Stimulated activated naive CD8-positive, alpha-beta T cell treated with anti-CD3 and anti-CD28 coated beads, Interleukin-15, amount 100 ng/mL, for 72 hours (primary cell): ENCODE measurements at regions not wholly inside any gene's neighbourhood (a gene's known extent, or its start where the extent isn't known, plus 50 kb on each side); places are given as distances from the start of the nearest gene placed in this dataset.
"Not testable (repeated sequence)": the region's sequence is repeated elsewhere in the genome, so short reads cannot be mapped to it uniquely, and the experiment has no call there.

Source experiments
- ATAC-seq: fragments of 150-1000 bp; cut with Tn5 transposase; 2 replicates; pipeline ENCODE4 v1.10.0; 2021; ENCODE audit warnings: mild to moderate bottlenecking, moderate library complexity
- DNase-seq, 2 donors: peaks; one replicate each; pipeline ENCODE4 v3.0.0; 2021 to 2022
- H3K27ac Mint-ChIP-seq, 2 donors: one replicate each; pipeline ENCODE4 v1.8.0; 2022; ENCODE audit warnings: mild to moderate bottlenecking in 2 of 2, mixed read lengths in 2 of 2, moderate library complexity in 2 of 2
- H3K27me3 Mint-ChIP-seq: one replicate; pipeline ENCODE4 v1.8.0; 2022; ENCODE audit warnings: mixed read lengths
- H3K4me1 Mint-ChIP-seq: one replicate; pipeline ENCODE4 v1.8.0; 2022; ENCODE audit warnings: mild to moderate bottlenecking, mixed read lengths
- H3K4me3 Mint-ChIP-seq, 2 donors: one replicate each; pipeline ENCODE4 v1.8.0; 2022; ENCODE audit warnings: mild to moderate bottlenecking in 2 of 2, mixed read lengths in 2 of 2, moderate library complexity in 1 of 2
- H3K9me3 Mint-ChIP-seq, 2 donors: one replicate each; pipeline ENCODE4 v1.8.0; 2022; ENCODE audit warnings: mixed read lengths in 2 of 2

DNA sequence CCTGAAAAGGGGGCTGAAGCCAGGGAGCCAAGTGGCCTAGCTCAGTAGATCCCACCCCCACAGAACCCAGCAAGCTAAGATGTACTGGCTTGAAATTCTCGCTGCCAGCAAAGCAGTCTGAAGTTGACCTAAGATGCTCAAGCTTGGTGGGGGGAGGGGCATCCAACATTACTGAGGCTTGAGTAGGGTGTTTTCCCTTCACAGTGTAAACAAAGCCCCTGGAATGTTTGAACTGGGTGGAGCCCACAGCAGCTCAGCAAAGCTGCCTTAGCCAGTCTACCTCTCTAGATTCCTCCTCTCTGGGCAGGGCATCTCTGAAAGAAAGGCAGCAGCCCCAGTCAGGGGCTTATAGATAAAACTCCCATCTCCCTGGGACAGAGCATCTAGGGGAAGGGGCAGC lies 187.4 kb upstream of the AGTR2 start:
- H3K27ac Mint-ChIP-seq, DNase-seq, H3K27me3 Mint-ChIP-seq, H3K4me1 Mint-ChIP-seq, ATAC-seq, H3K9me3 Mint-ChIP-seq, H3K4me3 Mint-ChIP-seq: not testable (repeated sequence)

DNA sequence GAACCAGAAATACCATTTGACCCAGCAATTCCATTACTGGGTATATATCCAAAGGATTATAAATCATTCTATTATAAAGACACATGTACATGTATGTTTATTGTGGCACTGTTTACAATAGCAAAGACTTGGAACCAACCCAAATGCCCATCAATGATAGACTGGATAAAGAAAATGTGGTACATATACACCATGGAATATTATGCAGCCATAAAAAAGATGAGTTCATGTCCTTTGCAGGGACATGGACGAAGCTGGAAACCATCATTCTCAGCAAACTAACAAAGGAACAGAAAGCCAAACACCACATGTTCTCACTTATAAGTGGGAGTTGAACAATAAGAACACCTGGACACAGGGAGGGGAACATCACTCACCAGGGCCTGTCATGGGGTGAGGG lies 183.1 kb upstream of the AGTR2 start:
- H3K27ac Mint-ChIP-seq, H3K27me3 Mint-ChIP-seq, ATAC-seq, H3K4me3 Mint-ChIP-seq, H3K9me3 Mint-ChIP-seq, DNase-seq, H3K4me1 Mint-ChIP-seq: not testable (repeated sequence)

DNA sequence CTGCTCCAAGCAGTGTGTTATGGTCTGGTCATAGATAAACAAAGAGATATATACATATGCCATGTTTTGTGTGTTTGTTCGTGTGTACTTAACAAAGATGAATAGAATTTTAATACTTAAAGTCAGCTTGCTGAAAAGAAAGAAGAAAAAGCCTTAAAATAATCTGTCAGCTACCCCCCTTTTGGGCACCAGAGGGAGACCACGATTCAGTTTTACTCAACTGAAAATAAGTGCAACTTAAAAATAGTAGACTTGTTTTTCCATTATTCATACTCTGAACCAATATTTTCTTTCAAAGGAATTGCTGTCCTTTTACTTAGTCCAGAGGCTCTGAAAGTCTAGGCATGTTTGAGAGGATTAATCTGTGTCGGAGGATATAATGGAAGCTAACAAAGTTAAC lies 181.7 kb upstream of the AGTR2 start:
- no peak overlapping the region for H3K27ac Mint-ChIP-seq
- no peak for ATAC-seq
- DNase-seq = no peak
- no peaks in the 10 kb centered on the region for H3K4me1 Mint-ChIP-seq
- peaks cover 0 to 8% of the 10 kb centered on the region in 2 donors for H3K9me3 Mint-ChIP-seq
- no peak overlapping the region for H3K4me3 Mint-ChIP-seq
- no peaks in the 10 kb centered on the region for H3K27me3 Mint-ChIP-seq

DNA sequence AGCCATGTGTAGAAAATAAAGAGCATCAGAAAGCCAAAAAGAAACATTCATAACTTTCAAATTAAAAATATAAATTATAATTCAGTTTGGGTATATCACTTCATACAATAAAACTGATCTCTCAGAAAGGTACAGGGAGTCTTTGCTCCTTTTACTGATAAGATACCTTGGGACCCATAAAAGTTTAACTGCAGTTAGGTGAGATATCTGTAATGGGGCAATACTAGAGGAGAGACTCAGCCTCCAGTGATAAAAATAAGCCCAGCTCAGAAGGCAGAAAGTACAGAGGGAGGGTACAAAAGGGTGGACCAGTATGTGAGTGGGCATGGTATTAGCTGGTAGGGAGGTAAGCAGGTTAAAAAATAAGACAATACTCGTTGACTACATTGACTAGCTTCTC lies 180.9 kb upstream of the AGTR2 start:
- no peak overlapping the region for H3K27ac Mint-ChIP-seq
- DNase-seq (no peak), ATAC-seq (no peak)
- no peaks in the 10 kb centered on the region for H3K27me3 Mint-ChIP-seq
- H3K4me3 Mint-ChIP-seq = no peak overlapping the region
- H3K4me1 Mint-ChIP-seq = no peaks in the 10 kb centered on the region
- H3K9me3 Mint-ChIP-seq = peaks cover 0 to 8% of the 10 kb centered on the region in 2 donors

DNA sequence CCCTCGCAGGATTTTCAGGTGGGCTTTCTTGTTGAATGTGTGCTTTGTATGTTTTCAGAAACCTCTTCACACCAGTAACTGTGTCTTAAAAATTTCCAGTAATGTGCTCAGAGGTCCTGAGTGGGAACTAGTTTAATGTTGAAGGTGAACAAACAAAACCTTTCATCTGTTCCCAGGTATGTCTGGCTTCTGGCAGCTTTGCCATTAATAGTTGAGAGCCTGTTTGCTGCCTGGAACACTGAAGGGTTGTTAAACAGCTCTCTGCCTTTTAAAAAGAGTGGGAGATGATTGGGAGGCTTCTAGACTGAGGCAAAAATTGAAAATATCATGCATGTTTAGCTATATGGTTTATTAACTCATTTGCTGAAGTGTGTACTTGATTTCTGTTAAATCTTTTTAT lies 161.2 kb upstream of the AGTR2 start:
- DNase-seq (no peak), ATAC-seq (no peak)
- Mint-ChIP-seq H3K9me3 (peaks cover 10 to 29% of the 10 kb centered on the region in 2 donors), H3K27me3 (no peaks in the 10 kb centered on the region), H3K27ac (no peak overlapping the region), H3K4me3 (no peak overlapping the region), H3K4me1 (no peaks in the 10 kb centered on the region)

DNA sequence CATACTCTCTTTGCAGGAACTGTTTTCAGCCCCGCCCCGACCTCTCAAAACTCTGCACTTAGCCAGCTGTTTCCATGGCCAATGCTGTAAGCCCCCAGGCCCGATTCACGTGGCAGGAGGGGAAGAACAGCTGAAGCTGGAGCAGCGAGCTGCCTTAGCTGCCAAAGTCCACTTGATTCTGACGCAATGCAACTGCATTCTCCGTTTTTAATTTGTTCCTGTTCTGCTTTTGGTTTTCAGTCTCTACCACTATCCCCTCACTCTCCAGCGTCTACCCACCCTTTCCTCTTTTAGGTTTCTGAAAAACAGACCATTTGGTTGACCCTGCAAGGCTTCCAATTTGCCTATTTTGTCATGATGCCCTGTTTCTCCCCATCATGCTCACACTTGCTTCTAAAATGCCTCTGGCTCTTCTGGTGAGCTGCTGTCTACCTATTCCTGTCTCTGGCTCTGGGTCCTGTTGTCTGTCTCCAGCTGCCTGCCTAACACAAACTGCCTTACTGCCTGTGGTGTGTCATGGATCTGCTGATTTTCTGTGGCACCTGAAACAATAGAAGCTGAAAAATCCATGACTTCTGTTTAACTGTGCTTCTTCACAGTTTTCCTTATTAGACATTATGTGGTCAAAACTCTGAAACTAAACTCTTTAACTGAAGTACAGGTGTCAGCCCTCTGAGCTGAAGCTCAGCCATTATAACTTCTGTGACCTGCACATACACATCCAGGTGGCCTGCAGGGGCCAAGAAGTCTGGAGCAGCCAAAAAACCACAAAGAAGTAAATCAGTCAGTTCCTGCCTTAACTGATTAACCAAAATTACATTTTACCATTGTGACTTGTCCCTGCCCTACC lies 160.5 kb upstream of the AGTR2 start:
- Mint-ChIP-seq H3K4me1 (no peaks in the 10 kb centered on the region), H3K9me3 (peaks cover 10 to 34% of the 10 kb centered on the region in 2 donors), H3K27ac (no peak overlapping the region), H3K27me3 (no peaks in the 10 kb centered on the region), H3K4me3 (no peak overlapping the region)
- no peak for ATAC-seq
- no peak for DNase-seq

DNA sequence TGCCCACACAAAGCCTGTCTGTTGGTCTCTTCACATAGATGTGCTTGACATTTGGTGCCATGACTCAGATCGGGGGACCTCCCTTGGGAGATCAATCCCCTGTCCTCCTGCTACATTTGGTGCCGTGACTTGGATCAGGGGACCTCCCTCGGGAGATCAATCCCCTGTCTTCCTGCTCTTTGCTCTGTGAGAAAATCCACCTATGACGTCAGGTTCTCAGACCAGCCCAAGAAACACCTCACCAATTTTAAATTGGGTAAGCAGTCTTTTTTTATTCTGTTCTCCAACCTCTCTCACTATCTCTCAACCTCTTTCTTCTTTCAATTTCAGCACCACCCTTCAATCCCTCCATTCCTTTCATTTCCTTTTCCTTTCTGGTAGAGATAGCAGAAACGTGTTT lies 159.6 kb upstream of the AGTR2 start:
- no peaks in the 10 kb centered on the region for H3K27me3 Mint-ChIP-seq
- DNase-seq (no peak), ATAC-seq (no peak)
- no peaks in the 10 kb centered on the region for H3K4me1 Mint-ChIP-seq
- peaks cover 10 to 34% of the 10 kb centered on the region in 2 donors for H3K9me3 Mint-ChIP-seq
- H3K27ac Mint-ChIP-seq = no peak overlapping the region
- H3K4me3 Mint-ChIP-seq = no peak overlapping the region

DNA sequence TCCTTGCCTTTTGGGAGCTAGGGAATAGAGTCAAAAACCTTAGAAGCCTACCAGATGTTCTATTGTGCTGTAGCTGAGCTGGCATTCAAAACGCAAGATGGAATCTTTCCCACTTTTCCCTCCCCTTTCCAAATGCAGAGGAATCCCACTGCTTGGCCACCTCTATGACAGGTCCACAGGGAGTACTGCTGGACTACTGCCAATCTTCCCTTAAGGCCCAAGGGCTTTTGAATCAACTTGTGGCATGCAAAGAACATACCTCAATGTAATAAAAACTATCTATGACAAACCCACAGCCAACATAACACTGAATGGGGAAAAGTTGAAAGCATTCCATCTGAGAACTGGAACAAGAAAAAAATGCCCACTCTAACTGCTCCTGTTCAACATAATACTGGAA lies 139.2 kb upstream of the AGTR2 start:
- H3K27me3 Mint-ChIP-seq = no peaks in the 10 kb centered on the region

More for the DNA sequence above, 139.2 kb upstream of the AGTR2 start:
- H3K27ac Mint-ChIP-seq = no peak overlapping the region
- peaks cover 0 to 7% of the 10 kb centered on the region in 2 donors for H3K9me3 Mint-ChIP-seq
- no peak overlapping the region for H3K4me3 Mint-ChIP-seq
- no peaks in the 10 kb centered on the region for H3K4me1 Mint-ChIP-seq
- ATAC-seq = no peak
- DNase-seq = no peak
